ENCODE measurements at regions not wholly inside any gene's neighbourhood (a gene's known extent, or its start where the extent isn't known, plus 50 kb on each side); places are given as distances from the start of the nearest gene placed in this dataset.
"Not testable (repeated sequence)": the region's sequence is repeated elsewhere in the genome, so short reads cannot be mapped to it uniquely, and the experiment has no call there.

DNA sequence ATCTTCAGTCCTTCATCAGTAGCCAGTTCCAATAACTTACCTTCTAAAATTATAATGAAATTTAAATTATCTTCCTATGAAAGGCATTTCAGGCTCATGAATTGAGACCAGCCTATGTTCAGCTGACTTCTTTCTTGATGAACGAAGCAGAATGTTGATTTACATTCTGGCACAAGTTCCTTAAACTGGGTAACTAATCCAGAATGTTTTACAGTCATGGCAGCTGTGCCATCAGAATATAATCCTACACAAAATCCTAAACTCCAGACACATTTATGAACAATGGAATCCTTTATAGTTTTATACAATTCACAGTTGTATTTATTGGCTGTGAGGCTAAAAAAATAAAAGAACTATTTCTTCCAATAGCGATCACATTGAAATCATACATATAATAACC lies 97.3 kb upstream of the CPM start:
- DNase-seq: no peak

DNA sequence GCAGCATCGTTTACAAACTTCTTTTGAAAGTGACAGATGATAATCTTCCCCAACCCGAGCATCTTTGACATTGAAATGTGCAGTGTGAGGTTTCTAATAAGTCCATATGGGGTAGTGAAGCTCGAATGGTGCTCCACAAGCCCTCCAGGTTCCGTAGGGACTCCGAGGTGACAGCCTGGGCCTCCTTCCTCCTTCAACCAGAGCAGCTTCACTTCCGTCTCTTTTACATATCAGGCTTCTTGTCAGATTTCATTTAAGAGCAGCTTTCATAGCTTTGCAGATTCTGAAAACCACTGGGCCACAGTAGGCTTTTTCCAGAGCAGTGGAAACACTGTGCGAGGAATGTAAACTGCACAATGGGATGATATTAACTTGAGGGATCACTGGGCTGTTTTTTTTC lies 103.6 kb upstream of the CPM start:
- DNase-seq: no peak

- no peak for DNase-seq
Measured at GRCh38 chr12:69036999-69037398, 104.0 kb upstream of the CPM start.

GRCh38 chr12:69039911-69040310 lies 106.9 kb upstream of the CPM start:
- no peak for DNase-seq

- no peak for DNase-seq
Measured at GRCh38 chr12:69042557-69042956, 109.6 kb upstream of the CPM start.

DNA sequence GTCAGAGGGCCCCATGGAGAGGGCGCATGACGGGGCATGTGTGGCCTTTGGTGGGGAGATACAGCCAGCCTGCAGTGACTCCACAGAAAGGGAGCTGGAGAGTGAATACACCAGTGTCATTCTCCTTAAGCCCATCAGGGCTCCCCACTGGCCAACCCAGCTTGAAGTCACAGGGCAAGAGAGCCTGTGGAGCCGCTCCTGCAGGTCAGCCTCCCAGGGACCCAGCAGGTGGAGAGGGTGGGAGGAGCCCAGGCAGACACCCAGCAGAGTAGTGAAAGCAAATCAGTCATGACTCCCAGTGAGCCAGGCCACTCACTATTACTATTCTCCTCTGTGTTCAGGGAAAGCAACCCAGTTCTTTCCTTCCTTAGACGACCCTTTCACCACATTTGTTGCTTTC lies 110.0 kb upstream of the CPM start:
- no peak for DNase-seq

DNA sequence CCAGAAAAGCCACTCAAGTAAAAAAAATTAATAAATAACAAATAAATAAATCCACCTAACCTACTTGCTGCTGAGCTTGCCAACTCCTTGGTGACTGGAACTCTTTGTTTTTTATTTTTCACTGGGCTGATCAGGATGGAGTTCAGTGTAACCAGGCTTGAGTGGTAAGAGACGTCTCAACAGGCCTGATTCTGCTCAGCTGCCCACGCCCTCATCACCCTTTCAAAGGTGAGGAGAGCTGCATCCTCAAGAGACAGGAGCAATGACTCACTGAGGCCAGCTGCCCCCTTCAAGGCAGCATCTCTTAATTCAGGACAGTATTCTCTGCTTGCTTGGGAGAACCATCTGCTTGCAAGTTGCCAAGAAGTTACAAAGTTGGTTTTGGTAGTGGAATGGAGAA lies 111.9 kb upstream of the CPM start:
- DNase-seq: no peak

- DNase-seq: no peak
Measured at GRCh38 chr12:69045430-69045829, 112.5 kb upstream of the CPM start.

- no peak for DNase-seq
Measured at GRCh38 chr12:69046363-69046762, 113.4 kb upstream of the CPM start.

DNA sequence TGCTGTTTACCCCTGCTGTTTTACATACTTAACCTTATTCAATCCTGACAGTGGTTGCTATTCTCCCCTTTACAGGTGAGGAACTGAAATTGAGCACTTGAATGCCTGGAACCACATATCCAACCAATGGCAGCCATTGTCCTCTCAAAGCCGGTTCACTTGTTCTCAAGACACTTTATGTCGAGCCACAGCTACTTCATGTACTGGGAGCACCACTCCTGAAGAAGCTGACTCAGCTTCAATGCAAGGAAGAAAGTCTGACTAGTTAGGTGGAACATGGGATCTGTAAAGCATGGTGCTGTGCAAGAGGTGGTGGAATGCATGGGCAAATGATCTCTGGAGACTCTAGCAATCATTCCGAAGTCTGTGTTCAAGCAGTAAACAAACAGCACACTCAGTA lies 113.9 kb upstream of the CPM start:
- no peak for DNase-seq

DNA sequence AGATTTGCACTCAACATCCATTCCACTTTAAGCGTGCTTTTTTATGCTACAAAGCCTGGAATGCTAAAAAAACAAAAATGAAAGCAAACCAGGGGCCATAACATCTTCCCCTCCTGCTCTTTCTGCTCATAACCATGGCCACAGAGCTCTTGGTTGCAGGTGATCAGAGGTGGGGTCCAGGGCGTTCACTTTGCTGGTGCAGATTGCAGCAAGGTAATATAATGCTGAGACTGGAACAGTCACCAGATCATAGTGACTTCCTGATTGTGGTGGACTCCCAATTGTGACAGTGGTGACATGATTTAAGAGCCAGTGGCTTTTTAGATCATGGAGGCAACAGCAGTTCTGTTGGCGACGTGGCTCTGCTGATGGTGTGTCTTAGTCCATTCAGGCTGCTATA lies 115.0 kb upstream of the CPM start:
- no peak for DNase-seq

GRCh38 chr12:69049855-69050254 lies 116.9 kb upstream of the CPM start:
- DNase-seq: not testable (repeated sequence)

DNA sequence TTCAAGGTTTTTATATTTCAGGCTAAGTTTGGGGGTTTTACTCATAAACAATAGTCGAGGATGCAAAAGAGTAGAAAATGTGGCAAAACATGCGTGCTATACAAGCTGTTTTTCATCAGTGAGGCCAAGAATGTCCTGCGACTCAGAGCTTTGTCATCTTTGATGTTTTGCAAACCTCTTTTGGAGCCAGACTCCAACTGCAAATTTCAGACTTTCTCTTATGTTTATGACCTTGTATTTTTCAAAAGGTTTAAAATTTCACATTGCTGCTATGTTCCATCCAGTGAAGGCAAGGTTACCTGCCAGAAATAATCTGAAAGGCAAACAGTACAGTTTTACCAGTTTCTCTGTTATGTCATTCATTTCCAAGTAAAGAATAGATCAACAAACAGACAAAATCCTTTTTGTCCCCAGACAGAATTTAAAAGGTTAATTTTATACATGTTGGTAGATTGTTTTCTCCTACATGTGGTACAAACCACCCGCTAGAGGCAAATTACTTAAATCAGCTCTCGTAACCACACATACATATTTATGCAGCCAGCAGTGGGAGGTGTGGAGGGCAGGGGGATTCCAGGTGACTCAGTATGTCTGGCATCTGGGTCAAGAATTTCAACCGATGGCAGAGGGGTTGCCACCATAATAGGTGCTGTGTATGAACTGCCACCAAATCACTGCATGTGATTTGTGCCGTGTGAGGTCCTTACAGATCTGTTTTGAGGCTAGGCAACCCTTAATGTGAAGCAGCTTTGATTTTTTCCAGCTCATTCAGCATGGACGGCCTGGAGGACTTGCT lies 119.8 kb upstream of the CPM start:
- no peak for DNase-seq

DNA sequence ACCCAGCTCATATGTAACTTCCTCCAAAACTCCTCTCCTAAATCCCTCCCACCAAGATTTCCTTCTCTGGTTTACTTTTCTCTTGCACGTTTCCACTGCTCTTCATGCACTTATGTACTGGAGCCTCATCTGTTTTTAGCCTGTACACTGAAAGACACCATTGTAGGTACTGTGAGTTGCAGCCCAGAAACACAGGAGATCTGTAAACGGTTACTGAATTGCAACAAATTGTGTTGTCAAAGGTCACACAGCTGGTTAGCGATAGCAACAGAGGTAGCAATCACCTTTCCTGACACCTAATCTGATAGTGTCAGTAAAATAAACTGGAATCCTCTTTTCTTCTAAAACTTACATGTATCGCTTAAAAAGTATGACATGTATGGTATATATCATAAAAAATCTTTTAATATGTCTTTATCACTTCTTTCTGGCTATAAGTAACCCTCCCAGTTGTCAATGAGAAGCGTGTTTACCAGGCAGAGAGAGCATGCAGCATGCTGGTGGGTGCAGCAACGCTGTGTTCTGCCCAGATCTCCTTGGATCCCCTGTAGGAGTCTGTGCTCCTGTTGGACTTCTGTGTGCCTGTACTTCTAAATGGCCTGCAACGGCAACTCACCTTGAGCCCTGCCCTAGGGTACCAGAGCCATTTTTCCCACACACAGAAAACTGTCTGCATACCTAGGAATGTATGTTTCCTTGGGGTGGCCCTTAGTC lies 121.5 kb upstream of the CPM start:
- no peak for DNase-seq

GRCh38 chr12:69055280-69055679 lies 122.3 kb upstream of the CPM start:
- no peak for DNase-seq

DNA sequence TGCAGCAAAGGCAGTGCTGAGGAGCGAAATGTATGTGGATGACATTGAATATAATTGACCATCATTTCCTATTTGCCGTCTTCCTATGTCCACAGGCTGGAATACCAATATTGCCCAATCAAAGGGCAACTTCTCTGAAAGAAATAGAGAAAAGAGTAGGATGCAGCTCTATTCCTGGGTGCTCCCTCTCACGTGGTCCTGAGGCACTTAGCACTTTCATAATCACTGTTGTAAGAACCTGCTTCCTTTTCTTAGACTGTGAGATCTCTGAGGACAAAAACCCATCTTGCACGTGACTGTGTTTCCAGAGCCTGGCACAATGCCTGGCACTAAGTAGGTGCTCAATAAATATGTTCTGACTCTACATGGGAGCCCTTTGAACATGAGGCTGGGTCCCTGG lies 122.7 kb upstream of the CPM start:
- no peak for DNase-seq

- no peak for DNase-seq
Measured at GRCh38 chr12:69056743-69057515, 124.0 kb upstream of the CPM start.

DNA sequence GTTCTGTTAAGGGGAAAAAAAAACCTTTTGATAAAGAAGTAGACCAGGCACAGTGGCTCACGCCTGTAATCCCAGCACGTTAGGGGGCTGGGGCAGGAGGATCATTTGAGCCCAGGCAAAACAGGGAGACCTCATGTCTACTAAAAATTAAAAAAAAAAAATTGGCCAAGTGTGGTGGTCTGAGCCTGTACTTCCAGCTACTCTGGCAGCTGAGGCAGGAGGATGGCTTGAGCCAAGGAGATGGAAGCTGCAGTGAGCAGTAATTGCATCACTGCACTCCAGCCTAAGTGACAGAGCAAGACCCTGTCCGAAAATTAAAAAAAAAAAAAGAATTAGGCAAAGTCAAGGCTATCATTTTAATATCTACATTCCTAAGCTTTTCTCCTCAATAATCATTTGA lies 124.8 kb upstream of the CPM start:
- DNase-seq: no peak

- no peak for DNase-seq
Measured at GRCh38 chr12:69059465-69060457, 126.8 kb upstream of the CPM start.

- DNase-seq: no peak
Measured at GRCh38 chr12:69061574-69061973, 128.6 kb upstream of the CPM start.

DNA sequence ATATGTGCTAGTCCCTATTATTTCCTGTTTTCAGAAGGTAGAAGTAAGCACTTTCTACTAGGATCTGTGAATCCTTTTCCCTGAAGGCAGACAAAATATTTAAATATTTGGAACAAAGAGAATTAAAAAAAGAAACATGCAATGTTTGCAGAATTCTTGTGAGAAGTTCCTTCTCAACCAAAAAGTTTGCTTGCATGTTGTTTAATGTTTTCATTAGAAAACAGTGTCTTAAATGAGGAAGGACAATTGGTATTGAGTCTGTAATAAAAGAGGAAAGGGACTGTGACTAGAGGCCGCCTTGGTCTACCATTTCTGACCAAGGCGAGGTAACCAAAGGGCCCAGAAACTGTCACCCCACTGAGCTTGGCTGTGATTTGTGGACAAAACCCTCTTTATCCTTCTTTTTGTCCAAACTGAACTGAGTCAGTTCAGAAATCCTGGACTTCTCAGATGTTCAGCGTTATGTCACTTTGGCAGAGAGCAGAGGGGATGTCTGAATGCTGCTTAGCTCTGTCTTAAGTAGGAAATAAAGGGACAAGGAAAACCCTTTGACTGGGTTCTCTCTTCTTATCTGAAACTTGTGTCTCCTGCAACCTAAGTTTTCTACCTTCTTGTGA lies 129.8 kb upstream of the CPM start:
- no peak for DNase-seq

Measured in effector CD4-positive, alpha-beta T cell (primary cell).